ENCODE measurements at regions not wholly inside any gene's neighbourhood (a gene's known extent, or its start where the extent isn't known, plus 50 kb on each side); places are given as distances from the start of the nearest gene placed in this dataset.

DNA sequence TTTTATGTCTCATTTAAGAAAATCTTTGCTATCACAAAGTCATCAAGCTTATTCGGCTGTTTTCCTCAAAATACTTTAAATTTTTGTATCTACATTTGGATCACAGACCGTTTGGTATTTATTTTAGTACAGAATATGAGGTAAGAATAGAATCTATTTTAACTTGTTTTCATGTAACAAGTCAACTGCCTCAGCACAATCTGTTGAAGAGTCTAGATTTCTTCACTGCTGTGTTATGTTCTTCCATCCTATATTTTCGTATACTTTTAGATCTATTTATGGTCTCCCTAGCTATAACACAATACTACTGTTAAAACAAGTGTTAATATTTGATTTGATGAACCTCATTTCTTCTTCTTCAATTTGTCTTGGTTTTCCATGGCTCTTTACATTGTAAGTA, 61.6 kb upstream of the SGCG start:
- no peak for TF ChIP-seq CTCF (IDR thresholded peaks at IDR 0.05 in 2 of 3, conservative IDR thresholded peaks at IDR 0.05 in 1 of 3; ENCODE audit: insufficient read depth in 2 of 3, low read depth in 1 of 3, low read length in 3 of 3)
- TF ChIP-seq ZNF830 (CRISPR knock-in tag; IDR thresholded peaks at IDR 0.05): no peak
- TF ChIP-seq ERF (CRISPR knock-in tag; IDR thresholded peaks at IDR 0.05): no peak
- no peak for TF ChIP-seq SP1 (CRISPR knock-in tag; IDR thresholded peaks at IDR 0.05)
- TF ChIP-seq POLR2A (conservative IDR thresholded peaks at IDR 0.05): no peak
- TF ChIP-seq HDAC2 (IDR thresholded peaks at IDR 0.05): no peak
